Epithelial cell of esophagus (primary cell): ENCODE measurements at regions not wholly inside any gene's neighbourhood (a gene's known extent, or its start where the extent isn't known, plus 50 kb on each side); places are given as distances from the start of the nearest gene placed in this dataset.

ENCODE experiments used
- DNase-seq: peaks from one replicate; pipeline ENCODE4 v3.0.0; 2010; ENCODE audit warnings: low read depth
- H3K4me3 ChIP-seq: 2 replicates; pipeline ENCODE4 v1.5.1; 2011; ENCODE audit warnings: mild to moderate bottlenecking, low read length, control low read depth
- TF ChIP-seq, protein P1 (sequence below): IDR thresholded peaks from 2 replicates; pipeline ENCODE4 v1.5.1; 2011; ENCODE audit warnings: low read depth, mild to moderate bottlenecking, low read length, control low read depth, inconsistent platforms; ENCODE audit not compliant: insufficient read depth; ENCODE audit errors: missing control alignments

DNA sequence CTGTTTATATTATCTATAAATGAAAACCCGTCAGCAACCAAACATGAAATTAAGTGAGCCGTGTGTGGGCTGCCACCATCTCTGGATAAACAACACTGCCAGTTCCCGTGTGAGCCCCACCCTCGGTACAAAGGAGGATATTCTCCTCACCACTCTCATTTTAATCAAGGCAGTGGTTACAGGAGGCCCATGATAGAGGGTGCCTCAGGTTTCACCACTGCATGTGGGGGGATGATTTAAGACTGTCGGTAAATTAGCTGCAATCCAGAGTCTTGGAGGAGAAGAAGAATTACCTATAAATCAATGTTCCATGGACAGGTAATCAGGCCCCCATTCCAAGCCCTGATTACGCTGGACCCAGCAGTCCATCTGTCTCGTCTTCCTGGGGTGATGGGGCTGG is 361.6 kb upstream of the SULF2 start:
- H3K4me3 ChIP-seq = no peak overlapping the region
- DNase-seq = no peak
- TF ChIP-seq, protein P1, sequence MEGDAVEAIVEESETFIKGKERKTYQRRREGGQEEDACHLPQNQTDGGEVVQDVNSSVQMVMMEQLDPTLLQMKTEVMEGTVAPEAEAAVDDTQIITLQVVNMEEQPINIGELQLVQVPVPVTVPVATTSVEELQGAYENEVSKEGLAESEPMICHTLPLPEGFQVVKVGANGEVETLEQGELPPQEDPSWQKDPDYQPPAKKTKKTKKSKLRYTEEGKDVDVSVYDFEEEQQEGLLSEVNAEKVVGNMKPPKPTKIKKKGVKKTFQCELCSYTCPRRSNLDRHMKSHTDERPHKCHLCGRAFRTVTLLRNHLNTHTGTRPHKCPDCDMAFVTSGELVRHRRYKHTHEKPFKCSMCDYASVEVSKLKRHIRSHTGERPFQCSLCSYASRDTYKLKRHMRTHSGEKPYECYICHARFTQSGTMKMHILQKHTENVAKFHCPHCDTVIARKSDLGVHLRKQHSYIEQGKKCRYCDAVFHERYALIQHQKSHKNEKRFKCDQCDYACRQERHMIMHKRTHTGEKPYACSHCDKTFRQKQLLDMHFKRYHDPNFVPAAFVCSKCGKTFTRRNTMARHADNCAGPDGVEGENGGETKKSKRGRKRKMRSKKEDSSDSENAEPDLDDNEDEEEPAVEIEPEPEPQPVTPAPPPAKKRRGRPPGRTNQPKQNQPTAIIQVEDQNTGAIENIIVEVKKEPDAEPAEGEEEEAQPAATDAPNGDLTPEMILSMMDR = no peak

GRCh38 chr20:48146308-48146707 is 361.0 kb upstream of the SULF2 start:
- H3K4me3 ChIP-seq = no peak overlapping the region
- TF ChIP-seq, protein P1 = no peak
- no peak for DNase-seq

GRCh38 chr20:48143435-48144081 is 358.3 kb upstream of the SULF2 start:
- TF ChIP-seq, protein P1 = no peak
- DNase-seq = no peak
- H3K4me3 ChIP-seq = no peak overlapping the region

DNA sequence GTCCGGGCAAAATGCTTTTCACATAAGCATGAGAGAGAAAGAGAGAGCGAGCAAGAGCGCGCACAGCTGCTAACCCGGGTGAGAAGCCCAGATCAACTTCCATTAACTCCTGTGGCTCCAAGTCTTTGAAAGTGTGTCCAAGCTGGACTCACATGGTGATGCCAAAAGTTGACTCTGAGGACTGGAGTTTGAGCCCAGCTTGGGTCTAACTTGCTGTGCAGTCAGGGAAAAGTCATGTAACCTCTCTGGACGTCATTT is 357.2 kb upstream of the SULF2 start:
- peak; percentile 29 for DNase-seq
- TF ChIP-seq, protein P1 = no peak
- no peak overlapping the region for H3K4me3 ChIP-seq

- no peak for DNase-seq
- no peak overlapping the region for H3K4me3 ChIP-seq
- TF ChIP-seq, protein P1 = no peak
Measured at GRCh38 chr20:48141660-48142515, 356.6 kb upstream of the SULF2 start.

GRCh38 chr20:48139262-48140041 is 354.2 kb upstream of the SULF2 start:
- TF ChIP-seq, protein P1 = no peak
- DNase-seq = peak; percentile 77
- H3K4me3 ChIP-seq = no peak overlapping the region
